ENCODE measurements at regions not wholly inside any gene's neighbourhood (a gene's known extent, or its start where the extent isn't known, plus 50 kb on each side); places are given as distances from the start of the nearest gene placed in this dataset.

DNA sequence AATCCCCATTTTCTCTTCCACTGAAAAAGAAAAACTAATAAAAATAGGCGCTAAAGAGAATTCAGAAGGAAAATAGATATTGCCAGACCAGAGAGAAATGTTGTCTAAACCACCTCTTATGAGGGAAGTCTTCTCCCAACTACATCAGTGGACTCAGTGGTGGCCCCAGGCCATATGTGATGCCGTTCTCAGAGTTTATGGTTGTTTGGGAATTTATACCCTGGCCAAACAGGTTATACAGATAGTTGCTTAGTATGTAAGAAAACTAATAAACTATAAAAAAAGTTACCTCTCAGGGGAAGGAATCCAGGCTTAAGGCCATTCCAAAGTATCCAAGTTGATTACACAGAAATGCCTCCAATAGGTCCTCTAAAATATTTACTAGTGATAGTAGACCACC lies 103.4 kb upstream of the RBM19 start:
- TF ChIP-seq POLR2A (IDR thresholded peaks at IDR 0.05; ENCODE audit: low read length) (no peak), GATA1 (IDR thresholded peaks at IDR 0.05; ENCODE audit: low read depth, low read length) (no peak)
